Astrocyte of the spinal cord (primary cell): ENCODE measurements at regions not wholly inside any gene's neighbourhood (a gene's known extent, or its start where the extent isn't known, plus 50 kb on each side); places are given as distances from the start of the nearest gene placed in this dataset.
"Not testable (repeated sequence)": the region's sequence is repeated elsewhere in the genome, so short reads cannot be mapped to it uniquely, and the experiment has no call there.

Experiments
- DNase-seq: peaks from one replicate; pipeline ENCODE4 v3.0.0; 2011; ENCODE audit warnings: low read depth, low spot score
- H3K4me3 ChIP-seq: 2 replicates; pipeline ENCODE4 v1.5.1; 2011; ENCODE audit warnings: low read depth, mild to moderate bottlenecking, low read length, moderate library complexity
- in situ Hi-C: cut with HindIII; loops from 2 replicates; pipeline ENCODE4 v1.10.0; 2017; ENCODE audit warnings: low sequenced_read_pairs
- TF ChIP-seq, protein P1 (sequence below): IDR thresholded peaks from 2 replicates; pipeline ENCODE4 v1.5.1; 2012; ENCODE audit warnings: low read depth, mild to moderate bottlenecking, low read length, inconsistent platforms

GRCh38 chr3:5768281-5768945 lies 580.9 kb downstream of the EDEM1 start:
- TF ChIP-seq, protein P1, sequence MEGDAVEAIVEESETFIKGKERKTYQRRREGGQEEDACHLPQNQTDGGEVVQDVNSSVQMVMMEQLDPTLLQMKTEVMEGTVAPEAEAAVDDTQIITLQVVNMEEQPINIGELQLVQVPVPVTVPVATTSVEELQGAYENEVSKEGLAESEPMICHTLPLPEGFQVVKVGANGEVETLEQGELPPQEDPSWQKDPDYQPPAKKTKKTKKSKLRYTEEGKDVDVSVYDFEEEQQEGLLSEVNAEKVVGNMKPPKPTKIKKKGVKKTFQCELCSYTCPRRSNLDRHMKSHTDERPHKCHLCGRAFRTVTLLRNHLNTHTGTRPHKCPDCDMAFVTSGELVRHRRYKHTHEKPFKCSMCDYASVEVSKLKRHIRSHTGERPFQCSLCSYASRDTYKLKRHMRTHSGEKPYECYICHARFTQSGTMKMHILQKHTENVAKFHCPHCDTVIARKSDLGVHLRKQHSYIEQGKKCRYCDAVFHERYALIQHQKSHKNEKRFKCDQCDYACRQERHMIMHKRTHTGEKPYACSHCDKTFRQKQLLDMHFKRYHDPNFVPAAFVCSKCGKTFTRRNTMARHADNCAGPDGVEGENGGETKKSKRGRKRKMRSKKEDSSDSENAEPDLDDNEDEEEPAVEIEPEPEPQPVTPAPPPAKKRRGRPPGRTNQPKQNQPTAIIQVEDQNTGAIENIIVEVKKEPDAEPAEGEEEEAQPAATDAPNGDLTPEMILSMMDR = no peak
- H3K4me3 ChIP-seq = no peak overlapping the region
- in situ Hi-C loops = no loop called here
- DNase-seq = no peak

GRCh38 chr3:5769825-5770224 lies 582.3 kb downstream of the EDEM1 start:
- DNase-seq = no peak
- in situ Hi-C loops = no loop called here
- no peak overlapping the region for H3K4me3 ChIP-seq
- TF ChIP-seq, protein P1 = no peak

DNA sequence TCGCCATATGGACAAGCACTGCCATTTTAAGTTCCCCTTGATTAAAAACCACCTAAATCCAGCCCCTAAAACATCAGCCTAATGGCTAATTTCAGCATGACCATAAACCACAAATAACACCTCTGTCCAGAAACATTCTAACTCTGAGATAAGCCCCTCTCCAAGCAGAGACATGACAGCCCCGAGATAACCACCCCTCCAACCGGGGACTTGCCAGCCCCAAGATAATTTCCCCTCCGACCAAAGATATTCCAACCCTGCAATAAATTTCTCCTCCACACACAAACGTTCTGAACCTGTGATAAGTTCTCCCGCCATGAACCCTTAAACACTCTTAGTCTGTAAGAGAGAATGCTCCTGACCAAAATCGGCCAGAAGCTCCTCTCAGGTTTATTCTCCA lies 586.8 kb downstream of the EDEM1 start:
- no peak for DNase-seq

GRCh38 chr3:5775100-5775499 lies 587.6 kb downstream of the EDEM1 start:
- DNase-seq, in situ Hi-C loops, H3K4me3 ChIP-seq: not testable (repeated sequence)

More for the DNA sequence above, 586.8 kb downstream of the EDEM1 start:
- no peak overlapping the region for H3K4me3 ChIP-seq
- TF ChIP-seq, protein P1 = no peak
- in situ Hi-C loops = no loop called here

GRCh38 chr3:5784690-5785089 lies 597.2 kb downstream of the EDEM1 start:
- in situ Hi-C loops = no loop called here
- no peak overlapping the region for H3K4me3 ChIP-seq
- TF ChIP-seq, protein P1 = no peak
- DNase-seq = no peak

- in situ Hi-C loops = no loop called here
- DNase-seq = peak; percentile 56
- TF ChIP-seq, protein P1 = peak; percentile 63
- H3K4me3 ChIP-seq = no peak overlapping the region
Observed at GRCh38 chr3:5787861-5788488, 600.5 kb downstream of the EDEM1 start.

DNA sequence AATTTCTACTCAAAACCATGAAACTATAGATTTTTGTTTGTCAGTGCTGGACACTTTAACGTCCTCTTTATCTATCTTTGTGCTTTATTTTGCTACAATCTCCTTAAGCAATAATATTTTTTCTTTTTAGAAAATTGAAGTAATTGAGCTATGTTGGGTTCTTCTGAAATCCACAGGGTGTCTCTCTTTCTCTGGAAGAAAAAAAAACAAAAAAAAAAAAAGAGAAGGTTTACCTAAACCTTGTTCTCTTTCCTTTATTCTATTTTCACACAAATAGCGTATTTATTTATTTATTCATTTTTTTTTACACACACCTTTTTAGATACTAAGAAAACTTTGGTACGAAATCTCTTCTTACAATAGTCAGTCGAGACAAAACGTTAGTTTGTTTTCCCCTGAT lies 601.0 kb downstream of the EDEM1 start:
- in situ Hi-C loops = no loop called here
- no peak for DNase-seq
- TF ChIP-seq, protein P1 = no peak
- H3K4me3 ChIP-seq = no peak overlapping the region
